ENCODE measurements at regions not wholly inside any gene's neighbourhood (a gene's known extent, or its start where the extent isn't known, plus 50 kb on each side); places are given as distances from the start of the nearest gene placed in this dataset.

- H3K4me1 ChIP-seq = no peaks in the 10 kb centered on the region
- no peaks in the 10 kb centered on the region for H3K36me3 ChIP-seq
- TF ChIP-seq CTCF (IDR thresholded peaks at IDR 0.05) (no peak), POLR2A (IDR thresholded peaks at IDR 0.05) (no peak)
Measured at GRCh38 chr5:136466041-136466415, 100.7 kb upstream of the TRPC7 start.

GRCh38 chr5:136458481-136458880, 93.1 kb upstream of the TRPC7 start:
- TF ChIP-seq CTCF (IDR thresholded peaks at IDR 0.05) (no peak), POLR2A (IDR thresholded peaks at IDR 0.05) (no peak)
- no peak for DNase-seq

More at GRCh38 chr5:136466041-136466415, 100.7 kb upstream of the TRPC7 start:
- Histone ChIP-seq H3K4me3 (no peak overlapping the region), H3K27ac (no peak overlapping the region), H3K27me3 (no peaks in the 10 kb centered on the region), H3K9me3 (no peaks in the 10 kb centered on the region)
- no peak for DNase-seq

GRCh38 chr5:136457390-136458013, 92.2 kb upstream of the TRPC7 start:
- Histone ChIP-seq H3K27ac (no peak overlapping the region), H3K4me1 (no peaks in the 10 kb centered on the region), H3K4me3 (no peak overlapping the region), H3K27me3 (no peaks in the 10 kb centered on the region), H3K36me3 (no peaks in the 10 kb centered on the region), H3K9me3 (no peaks in the 10 kb centered on the region)
- TF ChIP-seq CTCF (IDR thresholded peaks at IDR 0.05) (no peak), POLR2A (IDR thresholded peaks at IDR 0.05) (no peak)
- no peak for DNase-seq

More at GRCh38 chr5:136458481-136458880, 93.1 kb upstream of the TRPC7 start:
- Histone ChIP-seq H3K9me3 (no peaks in the 10 kb centered on the region), H3K4me3 (no peak overlapping the region), H3K4me1 (no peaks in the 10 kb centered on the region), H3K27me3 (no peaks in the 10 kb centered on the region), H3K27ac (no peak overlapping the region), H3K36me3 (no peaks in the 10 kb centered on the region)

GRCh38 chr5:136455409-136455808, 90.1 kb upstream of the TRPC7 start:
- DNase-seq = no peak
- no peaks in the 10 kb centered on the region for H3K27me3 ChIP-seq
- H3K4me1 ChIP-seq = no peaks in the 10 kb centered on the region
- H3K4me3 ChIP-seq = no peak overlapping the region
- no peak for TF ChIP-seq CTCF (IDR thresholded peaks at IDR 0.05)
- no peak for TF ChIP-seq POLR2A (IDR thresholded peaks at IDR 0.05)
- no peaks in the 10 kb centered on the region for H3K9me3 ChIP-seq
- no peaks in the 10 kb centered on the region for H3K36me3 ChIP-seq
- H3K27ac ChIP-seq = no peak overlapping the region

- no peaks in the 10 kb centered on the region for H3K27me3 ChIP-seq
- H3K4me1 ChIP-seq = no peaks in the 10 kb centered on the region
- H3K36me3 ChIP-seq = no peaks in the 10 kb centered on the region
- no peaks in the 10 kb centered on the region for H3K9me3 ChIP-seq
- DNase-seq = no peak
- TF ChIP-seq CTCF (IDR thresholded peaks at IDR 0.05) (no peak), POLR2A (IDR thresholded peaks at IDR 0.05) (no peak)
- H3K4me3 ChIP-seq = no peak overlapping the region
- no peak overlapping the region for H3K27ac ChIP-seq
Measured at GRCh38 chr5:136453986-136454758, 88.8 kb upstream of the TRPC7 start.

Measured in Peyer's patch (tissue), 4 donors.